ENCODE measurements at regions not wholly inside any gene's neighbourhood (a gene's known extent, or its start where the extent isn't known, plus 50 kb on each side); places are given as distances from the start of the nearest gene placed in this dataset.

- no peak for TF ChIP-seq CHD7 (IDR thresholded peaks at IDR 0.05; ENCODE audit: low read depth, low read length)
- TF ChIP-seq IRF1 (CRISPR knock-in tag; IDR thresholded peaks at IDR 0.05; ENCODE audit: borderline replicate concordance), result no peak
- no peak for TF ChIP-seq CHD4 (IDR thresholded peaks at IDR 0.05; ENCODE audit: insufficient read depth, insufficient replicate concordance, low read depth, low read length, poor library complexity, severe bottlenecking)
- no peak for TF ChIP-seq EGR1 (conservative IDR thresholded peaks at IDR 0.05)
Observed at GRCh38 chr15:70160803-70161565, 63.3 kb upstream of the TLE3 start (continued).
